CD14-positive monocyte (primary cell): ENCODE measurements at regions not wholly inside any gene's neighbourhood (a gene's known extent, or its start where the extent isn't known, plus 50 kb on each side); places are given as distances from the start of the nearest gene placed in this dataset.

Experiments used
- DNase-seq, 3 donors: peaks; one replicate each; pipeline ENCODE4 v3.0.0-alpha.2; 2011 to 2022
- H2AFZ ChIP-seq: 2 replicates; pipeline ENCODE4 v1.6.0; 2012; ENCODE audit warnings: mild to moderate bottlenecking, low read depth, low read length, inconsistent platforms; ENCODE audit not compliant: insufficient read depth, poor library complexity, severe bottlenecking
- H3K27ac ChIP-seq, 2 donors: 1 replicate in 1 of 2; 2 replicates in 1 of 2; pipeline ENCODE4 v1.5.1; 2012 to 2013; ENCODE audit warnings: low read length in 2 of 2, control low read depth in 1 of 2, inconsistent platforms in 1 of 2, low read depth in 1 of 2, mild to moderate bottlenecking in 1 of 2
- H3K27me3 ChIP-seq, 2 donors: one replicate each; pipeline versions ENCODE4 v1.6.0 to v1.6.1; 2011 to 2013; ENCODE audit warnings: low read length in 2 of 2; ENCODE audit not compliant: control insufficient read depth in 2 of 2, insufficient read depth in 2 of 2
- H3K36me3 ChIP-seq, 2 donors: replicated peaks in 1 of 2; 1 replicate in 1 of 2; 2 replicates in 1 of 2; pipeline versions ENCODE4 v1.5.1 to v1.6.1; 2012 to 2013; ENCODE audit warnings: low read length in 2 of 2, control low read depth in 1 of 2, inconsistent platforms in 1 of 2, mild to moderate bottlenecking in 1 of 2; ENCODE audit not compliant: insufficient read depth in 2 of 2, control insufficient read depth in 1 of 2
- H3K4me1 ChIP-seq, 2 donors: 1 replicate in 1 of 2; 2 replicates in 1 of 2; pipeline versions ENCODE4 v1.5.1 to v1.6.1; 2012 to 2013; ENCODE audit warnings: low read length in 2 of 2, control low read depth in 1 of 2, inconsistent platforms in 1 of 2, mild to moderate bottlenecking in 1 of 2, moderate library complexity in 1 of 2; ENCODE audit not compliant: insufficient read depth in 2 of 2, control insufficient read depth in 1 of 2
- H3K4me2 ChIP-seq: replicated peaks from 2 replicates; pipeline ENCODE3; 2012; ENCODE audit warnings: low read length, moderate library complexity, mild to moderate bottlenecking; ENCODE audit not compliant: poor library complexity, severe bottlenecking; ENCODE audit errors: extremely low read depth
- H3K4me3 ChIP-seq, 3 experiments: fragments of 200-600 bp in 1 of 3; sonication (generic) in 1 of 3; replicated peaks in 1 of 3; 1 replicate in 2 of 3; 2 replicates in 1 of 3; pipeline ENCODE4 v1.5.1; 2011 to 2013; ENCODE audit warnings: low read length in 3 of 3, mild to moderate bottlenecking in 3 of 3, control low read depth in 2 of 3, low read depth in 2 of 3, inconsistent platforms in 1 of 3, moderate library complexity in 1 of 3
- H3K79me2 ChIP-seq: 2 replicates; pipeline ENCODE4 v1.6.0; 2012; ENCODE audit warnings: mild to moderate bottlenecking, control low read depth, inconsistent platforms, low read length, moderate library complexity; ENCODE audit not compliant: insufficient read depth
- H3K9ac ChIP-seq: 2 replicates; pipeline ENCODE4 v1.6.0; 2017; ENCODE audit warnings: low read length, mild to moderate bottlenecking; ENCODE audit not compliant: insufficient read depth, poor library complexity, severe bottlenecking
- H3K9me3 ChIP-seq, 2 donors: replicated peaks in 1 of 2; 1 replicate in 1 of 2; 2 replicates in 1 of 2; pipeline versions ENCODE4 v1.5.1 to v1.6.1; 2012 to 2013; ENCODE audit warnings: low read length in 2 of 2, control low read depth in 1 of 2; ENCODE audit not compliant: control insufficient read depth in 1 of 2, insufficient read depth in 1 of 2
- H4K20me1 ChIP-seq: 2 replicates; pipeline ENCODE4 v1.6.0; 2012; ENCODE audit warnings: mild to moderate bottlenecking, low read length, control low read depth, moderate library complexity; ENCODE audit not compliant: insufficient read depth
- H3K27ac Mint-ChIP-seq, 7 donors: one replicate each; pipeline ENCODE4 v1.8.0; 2020; ENCODE audit warnings: mild to moderate bottlenecking in 7 of 7, mixed read lengths in 7 of 7, moderate library complexity in 6 of 7, inconsistent platforms in 2 of 7
- H3K27me3 Mint-ChIP-seq, 3 donors: one replicate each; pipeline ENCODE4 v1.8.0; 2021 to 2022; ENCODE audit warnings: low read depth in 3 of 3, mild to moderate bottlenecking in 3 of 3, mixed read lengths in 3 of 3, moderate library complexity in 3 of 3, inconsistent platforms in 1 of 3
- H3K36me3 Mint-ChIP-seq, 2 donors: one replicate each; pipeline ENCODE4 v1.8.0; 2020; ENCODE audit warnings: mixed read lengths in 2 of 2, inconsistent platforms in 1 of 2, mild to moderate bottlenecking in 1 of 2
- H3K4me1 Mint-ChIP-seq: one replicate; pipeline ENCODE4 v1.8.0; 2020; ENCODE audit warnings: mild to moderate bottlenecking, mixed read lengths
- H3K4me3 Mint-ChIP-seq, 2 donors: one replicate each; pipeline ENCODE4 v1.8.0; 2020; ENCODE audit warnings: mild to moderate bottlenecking in 2 of 2, mixed read lengths in 2 of 2, moderate library complexity in 1 of 2
- H3K9me3 Mint-ChIP-seq, 7 donors: one replicate each; pipeline ENCODE4 v1.8.0; 2020 to 2022; ENCODE audit warnings: mixed read lengths in 7 of 7, mild to moderate bottlenecking in 6 of 7, moderate library complexity in 6 of 7, inconsistent platforms in 2 of 7
- WGBS: methylation state at CpG from one replicate; pipeline ENCODE4 v1.1.5; 2013; ENCODE audit warnings: missing lambda C conversion rate; ENCODE audit not compliant: insufficient coverage; 5-methylcytosine and 5-hydroxymethylcytosine counted together
- intact Hi-C, 2 donors: fragments of 100-400 bp; cut with micrococcal nuclease; formaldehyde crosslinking; loops; one replicate each; pipeline versions ENCODE4 v1.15.0 to v1.15.1; 2023
- TF ChIP-seq, protein P1 (sequence below): fragments of 200-600 bp; IDR thresholded peaks from one replicate; pipeline ENCODE4 v1.8.0; 2022; ENCODE audit warnings: antibody characterized with exemption, mild to moderate bottlenecking

DNA sequence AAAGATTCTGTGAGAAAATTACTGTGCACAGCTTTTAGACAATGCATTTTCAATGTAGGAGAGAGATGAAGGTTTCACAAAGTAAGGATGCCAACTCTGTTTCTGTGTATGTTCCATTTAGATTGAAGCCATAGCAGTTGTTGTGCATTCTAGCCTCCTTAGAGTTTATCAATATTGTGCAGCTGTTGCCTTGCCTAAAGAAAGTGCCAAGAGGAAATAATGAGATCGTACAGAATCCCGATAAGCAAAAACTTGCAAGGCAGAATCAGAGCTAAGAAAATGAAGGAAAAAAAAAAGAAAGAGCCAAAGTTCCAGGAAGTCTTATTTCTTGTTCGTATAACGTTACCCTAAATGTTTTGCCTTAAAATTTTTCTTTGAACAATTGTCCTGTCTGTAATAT, 965.0 kb downstream of the DCDC2C start:
- 38% methylated on average over 2 of the region's 4 CpGs for WGBS
- H3K4me3 Mint-ChIP-seq, result no peak overlapping the region
- intact Hi-C loops, result no loop called here

DNA sequence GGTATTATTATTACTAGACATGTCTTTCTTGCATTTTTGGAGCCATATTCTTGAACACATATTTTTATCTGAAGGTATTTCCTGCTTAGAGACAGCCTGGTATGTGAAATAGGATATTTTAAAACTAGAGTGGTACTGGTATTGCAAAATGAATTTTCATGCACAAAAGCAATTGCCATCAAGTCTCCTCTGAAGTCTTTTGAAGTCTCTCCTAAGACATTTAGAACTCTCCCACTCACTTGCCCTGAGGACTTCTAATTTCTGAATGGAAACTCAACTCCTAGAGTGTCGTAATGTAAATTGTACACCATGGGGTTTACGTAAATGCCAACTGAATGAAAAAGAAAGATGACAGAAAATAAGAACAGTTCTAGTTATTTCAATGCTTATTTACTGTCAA, 967.0 kb downstream of the DCDC2C start:
- H3K4me3 ChIP-seq, result no peak overlapping the region
- H4K20me1 ChIP-seq, result no peaks in the 10 kb centered on the region
- H3K4me1 ChIP-seq, result no peaks in the 10 kb centered on the region
- H3K9me3 Mint-ChIP-seq, result peaks cover 2 to 18% (median 4%) of the 10 kb centered on the region in 7 donors
- no peaks in the 10 kb centered on the region for H3K79me2 ChIP-seq
- intact Hi-C loops, result no loop called here
- H3K27ac Mint-ChIP-seq, result no peak overlapping the region
- H3K4me3 Mint-ChIP-seq, result no peak overlapping the region
- no peaks in the 10 kb centered on the region for H3K36me3 Mint-ChIP-seq
- WGBS, result no CpG with 5 or more reads among the region's 2 CpGs
- peaks cover 0 to 1% (median 0%) of the 10 kb centered on the region in 3 donors for H3K27me3 Mint-ChIP-seq
- no peaks in the 10 kb centered on the region for H3K4me1 Mint-ChIP-seq
- no peak overlapping the region for H3K9ac ChIP-seq
- H3K9me3 ChIP-seq, result peaks cover 15 to 20% of the 10 kb centered on the region in 2 donors
- no peak for DNase-seq
- H3K4me2 ChIP-seq, result no peak overlapping the region
- no peaks in the 10 kb centered on the region for H3K27me3 ChIP-seq
- H3K36me3 ChIP-seq, result no peaks in the 10 kb centered on the region
- TF ChIP-seq, protein P1, sequence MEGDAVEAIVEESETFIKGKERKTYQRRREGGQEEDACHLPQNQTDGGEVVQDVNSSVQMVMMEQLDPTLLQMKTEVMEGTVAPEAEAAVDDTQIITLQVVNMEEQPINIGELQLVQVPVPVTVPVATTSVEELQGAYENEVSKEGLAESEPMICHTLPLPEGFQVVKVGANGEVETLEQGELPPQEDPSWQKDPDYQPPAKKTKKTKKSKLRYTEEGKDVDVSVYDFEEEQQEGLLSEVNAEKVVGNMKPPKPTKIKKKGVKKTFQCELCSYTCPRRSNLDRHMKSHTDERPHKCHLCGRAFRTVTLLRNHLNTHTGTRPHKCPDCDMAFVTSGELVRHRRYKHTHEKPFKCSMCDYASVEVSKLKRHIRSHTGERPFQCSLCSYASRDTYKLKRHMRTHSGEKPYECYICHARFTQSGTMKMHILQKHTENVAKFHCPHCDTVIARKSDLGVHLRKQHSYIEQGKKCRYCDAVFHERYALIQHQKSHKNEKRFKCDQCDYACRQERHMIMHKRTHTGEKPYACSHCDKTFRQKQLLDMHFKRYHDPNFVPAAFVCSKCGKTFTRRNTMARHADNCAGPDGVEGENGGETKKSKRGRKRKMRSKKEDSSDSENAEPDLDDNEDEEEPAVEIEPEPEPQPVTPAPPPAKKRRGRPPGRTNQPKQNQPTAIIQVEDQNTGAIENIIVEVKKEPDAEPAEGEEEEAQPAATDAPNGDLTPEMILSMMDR, result no peak
- no peak overlapping the region for H2AFZ ChIP-seq
- no peak overlapping the region for H3K27ac ChIP-seq

More for the DNA sequence above, 965.0 kb downstream of the DCDC2C start:
- Mint-ChIP-seq H3K27me3 (peaks cover 0 to 1% (median 0%) of the 10 kb centered on the region in 3 donors), H3K9me3 (peaks cover 2 to 13% (median 5%) of the 10 kb centered on the region in 7 donors), H3K4me1 (no peaks in the 10 kb centered on the region), H3K36me3 (no peaks in the 10 kb centered on the region), H3K27ac (no peak overlapping the region)
- Histone ChIP-seq H3K4me1 (no peaks in the 10 kb centered on the region), H3K27ac (no peak overlapping the region), H3K9me3 (peaks cover 0 to 4% of the 10 kb centered on the region in 2 donors), H3K4me2 (no peak overlapping the region), H3K9ac (no peak overlapping the region), H3K79me2 (no peaks in the 10 kb centered on the region), H4K20me1 (no peaks in the 10 kb centered on the region), H3K27me3 (no peaks in the 10 kb centered on the region), H3K4me3 (no peak overlapping the region), H2AFZ (no peak overlapping the region), H3K36me3 (no peaks in the 10 kb centered on the region)
- TF ChIP-seq, protein P1, result no peak
- no peak for DNase-seq
